WTC11 (cell line): ENCODE measurements at regions not wholly inside any gene's neighbourhood (a gene's known extent, or its start where the extent isn't known, plus 50 kb on each side); places are given as distances from the start of the nearest gene placed in this dataset.

Experiments used
- ATAC-seq: fragments of 200-7000 bp; cut with Tn5 transposase; 2 replicates; pipeline ENCODE4 v1.10.0; 2021; ENCODE audit warnings: mild to moderate bottlenecking, moderate library complexity
- CTCF ChIA-PET: fragments of 300-600 bp; sonication (Branson Sonifier 250); formaldehyde crosslinking; loops from one replicate; lab custom pipeline; 2021; ENCODE audit warnings: antibody characterized with exemption; lab: Charles Lee
- POLR2A ChIA-PET: fragments of 350-600 bp; sonication (Branson Sonifier 250); formaldehyde crosslinking; loops from one replicate; lab custom pipeline; 2021; ENCODE audit warnings: antibody characterized with exemption; lab: Charles Lee
- DNase-seq: peaks from one replicate; pipeline ENCODE4 v3.0.0; 2021; ENCODE audit warnings: low spot score
- H3K27ac Mint-ChIP-seq: 2 replicates; pipeline ENCODE4 v1.8.0; 2021; ENCODE audit warnings: mixed read lengths
- H3K27me3 Mint-ChIP-seq: 2 replicates; pipeline ENCODE4 v1.8.0; 2021; ENCODE audit warnings: low read depth, mild to moderate bottlenecking, moderate library complexity, mixed read lengths
- H3K36me3 Mint-ChIP-seq: 2 replicates; pipeline ENCODE4 v1.8.0; 2021; ENCODE audit warnings: mixed read lengths
- H3K4me1 Mint-ChIP-seq: 2 replicates; pipeline ENCODE4 v1.8.0; 2022; ENCODE audit warnings: mixed read lengths
- H3K4me3 Mint-ChIP-seq: 2 replicates; pipeline ENCODE4 v1.8.0; 2021; ENCODE audit warnings: mild to moderate bottlenecking, moderate library complexity, mixed read lengths
- H3K9me3 Mint-ChIP-seq: 2 replicates; pipeline ENCODE4 v1.8.0; 2021; ENCODE audit warnings: mixed read lengths
- FOXK1 ChIP-seq: sonication (generic); formaldehyde crosslinking; IDR thresholded peaks from 2 replicates; pipeline ENCODE4 v1.8.0; 2022; ENCODE audit warnings: mild to moderate bottlenecking, moderate library complexity, missing genetic modification reagents
- GTF2I ChIP-seq: fragments of 250-450 bp; sonication (Bioruptor Pico); conservative IDR thresholded peaks from 2 replicates; pipeline ENCODE4 v1.4.0; 2021; ENCODE audit warnings: mild to moderate bottlenecking
- IRF2 ChIP-seq: sonication (generic); formaldehyde crosslinking; IDR thresholded peaks from 2 replicates; pipeline ENCODE4 v1.8.0; 2022; ENCODE audit warnings: low read depth, missing genetic modification reagents, borderline replicate concordance
- JAZF1 ChIP-seq: fragments of 250-450 bp; sonication (Bioruptor Pico); IDR thresholded peaks from 2 replicates; pipeline ENCODE4 v1.9.0; 2021; ENCODE audit warnings: moderate library complexity, mild to moderate bottlenecking, inconsistent platforms
- JUN ChIP-seq: sonication (generic); formaldehyde crosslinking; IDR thresholded peaks from 2 replicates; pipeline ENCODE4 v1.8.0; 2023; ENCODE audit warnings: mild to moderate bottlenecking, missing genetic modification reagents
- MXD4 ChIP-seq: fragments of 250-450 bp; sonication (Bioruptor Pico); IDR thresholded peaks from 2 replicates; pipeline ENCODE4 v1.8.0; 2021; ENCODE audit warnings: mild to moderate bottlenecking, moderate library complexity, borderline replicate concordance
- MYBL2 ChIP-seq: sonication (generic); formaldehyde crosslinking; IDR thresholded peaks from 2 replicates; pipeline ENCODE4 v1.8.1; 2023; ENCODE audit warnings: mild to moderate bottlenecking, moderate library complexity, missing genetic modification reagents
- NFE2L1 ChIP-seq: sonication (generic); formaldehyde crosslinking; IDR thresholded peaks from 2 replicates; pipeline ENCODE4 v1.8.1; 2023; ENCODE audit warnings: missing genetic modification reagents
- NR3C1 ChIP-seq: sonication (generic); formaldehyde crosslinking; conservative IDR thresholded peaks from 2 replicates; pipeline ENCODE4 v1.8.1; 2023; ENCODE audit warnings: low read depth, mild to moderate bottlenecking, missing genetic modification reagents
- RELA ChIP-seq: sonication (generic); formaldehyde crosslinking; IDR thresholded peaks from 2 replicates; pipeline ENCODE4 v1.8.1; 2022; ENCODE audit warnings: missing genetic modification reagents, mild to moderate bottlenecking, borderline replicate concordance
- RORB ChIP-seq: fragments of 250-450 bp; sonication (Bioruptor Pico); IDR thresholded peaks from 2 replicates; pipeline ENCODE4 v1.9.0; 2021; ENCODE audit warnings: mild to moderate bottlenecking
- SMAD3 ChIP-seq: sonication (generic); formaldehyde crosslinking; IDR thresholded peaks from 2 replicates; pipeline ENCODE4 v1.8.0; 2022; ENCODE audit warnings: missing genetic modification reagents, mild to moderate bottlenecking, borderline replicate concordance
- SP1 ChIP-seq: sonication (generic); formaldehyde crosslinking; conservative IDR thresholded peaks from 2 replicates; pipeline ENCODE4 v1.8.1; 2022; ENCODE audit warnings: missing genetic modification reagents
- TCF7 ChIP-seq: sonication (generic); formaldehyde crosslinking; IDR thresholded peaks from 2 replicates; pipeline ENCODE4 v1.8.0; 2022; ENCODE audit warnings: mild to moderate bottlenecking, low read depth, missing genetic modification reagents, moderate library complexity
- USF1 ChIP-seq: sonication (generic); formaldehyde crosslinking; IDR thresholded peaks from 2 replicates; pipeline ENCODE4 v1.8.0; 2022; ENCODE audit warnings: mild to moderate bottlenecking, missing genetic modification reagents
- USF2 ChIP-seq: sonication (generic); formaldehyde crosslinking; IDR thresholded peaks from 2 replicates; pipeline ENCODE4 v1.8.1; 2023; ENCODE audit warnings: mild to moderate bottlenecking, missing genetic modification reagents, moderate library complexity
- TF ChIP-seq, protein P1 (sequence below): fragments of 200-600 bp; IDR thresholded peaks from 2 replicates; pipeline ENCODE4 v1.8.0; 2022; ENCODE audit warnings: antibody characterized with exemption
- TF ChIP-seq, protein P2 (sequence below): fragments of 250-450 bp; sonication (Bioruptor Pico); IDR thresholded peaks from 2 replicates; pipeline ENCODE4 v1.9.0; 2021; ENCODE audit warnings: mild to moderate bottlenecking
- TF ChIP-seq, protein P3 (sequence below): sonication (generic); formaldehyde crosslinking; conservative IDR thresholded peaks from 2 replicates; pipeline ENCODE4 v1.8.1; 2023; ENCODE audit warnings: mild to moderate bottlenecking, low read depth, missing genetic modification reagents, moderate library complexity
- TF ChIP-seq, protein P4 (sequence below): sonication (generic); formaldehyde crosslinking; IDR thresholded peaks from 2 replicates; pipeline ENCODE4 v1.8.0; 2022; ENCODE audit warnings: mild to moderate bottlenecking, missing genetic modification reagents

DNA sequence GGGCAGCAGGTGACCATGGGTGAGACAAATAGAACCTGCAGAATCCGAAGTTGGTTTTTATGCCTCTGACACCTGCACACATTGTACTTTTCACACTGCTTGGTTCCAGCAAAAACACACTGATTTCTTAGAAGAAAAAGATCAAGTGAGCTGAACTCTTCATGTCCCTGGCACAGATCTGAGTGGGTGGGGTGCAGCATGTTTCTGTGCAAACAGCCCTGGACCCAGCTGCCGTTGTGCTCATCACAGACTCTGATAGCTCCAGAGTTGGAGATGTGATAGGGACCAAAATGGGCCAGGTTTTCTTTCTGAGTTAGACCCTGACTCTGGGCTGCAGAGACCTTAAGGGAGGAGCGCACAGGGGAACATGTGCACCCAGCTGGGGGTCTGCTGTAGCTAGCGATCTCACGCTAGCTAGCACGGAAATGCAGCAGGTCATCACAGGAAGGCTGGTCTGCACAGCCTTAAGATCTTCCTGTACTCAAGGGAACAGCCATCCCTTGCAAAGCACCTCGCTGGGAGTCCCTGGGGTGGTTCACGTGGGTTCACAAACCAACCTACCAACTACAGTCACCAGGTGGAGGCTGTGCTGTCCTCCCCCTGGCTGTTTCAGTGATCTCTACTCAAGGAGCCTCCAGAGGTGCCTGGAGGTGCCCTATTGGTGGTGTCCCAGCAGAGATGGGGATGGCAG is 291.1 kb downstream of the PTPRU start:
- Mint-ChIP-seq H3K4me3 (no peak overlapping the region), H3K4me1 (peaks cover 19% of the 10 kb centered on the region), H3K9me3 (peaks cover 29% of the 10 kb centered on the region), H3K27ac (no peak overlapping the region), H3K27me3 (no peaks in the 10 kb centered on the region; the same call in 1 of the 2 replicates), H3K36me3 (peaks cover 9% of the 10 kb centered on the region)
- TF ChIP-seq, protein P1, sequence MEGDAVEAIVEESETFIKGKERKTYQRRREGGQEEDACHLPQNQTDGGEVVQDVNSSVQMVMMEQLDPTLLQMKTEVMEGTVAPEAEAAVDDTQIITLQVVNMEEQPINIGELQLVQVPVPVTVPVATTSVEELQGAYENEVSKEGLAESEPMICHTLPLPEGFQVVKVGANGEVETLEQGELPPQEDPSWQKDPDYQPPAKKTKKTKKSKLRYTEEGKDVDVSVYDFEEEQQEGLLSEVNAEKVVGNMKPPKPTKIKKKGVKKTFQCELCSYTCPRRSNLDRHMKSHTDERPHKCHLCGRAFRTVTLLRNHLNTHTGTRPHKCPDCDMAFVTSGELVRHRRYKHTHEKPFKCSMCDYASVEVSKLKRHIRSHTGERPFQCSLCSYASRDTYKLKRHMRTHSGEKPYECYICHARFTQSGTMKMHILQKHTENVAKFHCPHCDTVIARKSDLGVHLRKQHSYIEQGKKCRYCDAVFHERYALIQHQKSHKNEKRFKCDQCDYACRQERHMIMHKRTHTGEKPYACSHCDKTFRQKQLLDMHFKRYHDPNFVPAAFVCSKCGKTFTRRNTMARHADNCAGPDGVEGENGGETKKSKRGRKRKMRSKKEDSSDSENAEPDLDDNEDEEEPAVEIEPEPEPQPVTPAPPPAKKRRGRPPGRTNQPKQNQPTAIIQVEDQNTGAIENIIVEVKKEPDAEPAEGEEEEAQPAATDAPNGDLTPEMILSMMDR, result no peak
- TF ChIP-seq, protein P2, sequence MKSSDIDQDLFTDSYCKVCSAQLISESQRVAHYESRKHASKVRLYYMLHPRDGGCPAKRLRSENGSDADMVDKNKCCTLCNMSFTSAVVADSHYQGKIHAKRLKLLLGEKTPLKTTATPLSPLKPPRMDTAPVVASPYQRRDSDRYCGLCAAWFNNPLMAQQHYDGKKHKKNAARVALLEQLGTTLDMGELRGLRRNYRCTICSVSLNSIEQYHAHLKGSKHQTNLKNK, result no peak
- TF ChIP-seq TCF7 (CRISPR knock-in tag) (no peak), USF2 (no peak), JUN (no peak), GTF2I (CRISPR knock-in tag) (no peak), JAZF1 (CRISPR knock-in tag) (no peak), FOXK1 (no peak), SMAD3 (CRISPR knock-in tag) (no peak), SP1 (CRISPR knock-in tag) (no peak), IRF2 (CRISPR knock-in tag) (no peak), NR3C1 (CRISPR knock-in tag) (no peak), RELA (no peak), USF1 (CRISPR knock-in tag) (no peak), MYBL2 (no peak), NFE2L1 (no peak), MXD4 (CRISPR knock-in tag) (no peak), RORB (no peak)
- TF ChIP-seq, protein P3, sequence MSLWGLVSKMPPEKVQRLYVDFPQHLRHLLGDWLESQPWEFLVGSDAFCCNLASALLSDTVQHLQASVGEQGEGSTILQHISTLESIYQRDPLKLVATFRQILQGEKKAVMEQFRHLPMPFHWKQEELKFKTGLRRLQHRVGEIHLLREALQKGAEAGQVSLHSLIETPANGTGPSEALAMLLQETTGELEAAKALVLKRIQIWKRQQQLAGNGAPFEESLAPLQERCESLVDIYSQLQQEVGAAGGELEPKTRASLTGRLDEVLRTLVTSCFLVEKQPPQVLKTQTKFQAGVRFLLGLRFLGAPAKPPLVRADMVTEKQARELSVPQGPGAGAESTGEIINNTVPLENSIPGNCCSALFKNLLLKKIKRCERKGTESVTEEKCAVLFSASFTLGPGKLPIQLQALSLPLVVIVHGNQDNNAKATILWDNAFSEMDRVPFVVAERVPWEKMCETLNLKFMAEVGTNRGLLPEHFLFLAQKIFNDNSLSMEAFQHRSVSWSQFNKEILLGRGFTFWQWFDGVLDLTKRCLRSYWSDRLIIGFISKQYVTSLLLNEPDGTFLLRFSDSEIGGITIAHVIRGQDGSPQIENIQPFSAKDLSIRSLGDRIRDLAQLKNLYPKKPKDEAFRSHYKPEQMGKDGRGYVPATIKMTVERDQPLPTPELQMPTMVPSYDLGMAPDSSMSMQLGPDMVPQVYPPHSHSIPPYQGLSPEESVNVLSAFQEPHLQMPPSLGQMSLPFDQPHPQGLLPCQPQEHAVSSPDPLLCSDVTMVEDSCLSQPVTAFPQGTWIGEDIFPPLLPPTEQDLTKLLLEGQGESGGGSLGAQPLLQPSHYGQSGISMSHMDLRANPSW (CRISPR knock-in tag), result no peak
- TF ChIP-seq, protein P4, sequence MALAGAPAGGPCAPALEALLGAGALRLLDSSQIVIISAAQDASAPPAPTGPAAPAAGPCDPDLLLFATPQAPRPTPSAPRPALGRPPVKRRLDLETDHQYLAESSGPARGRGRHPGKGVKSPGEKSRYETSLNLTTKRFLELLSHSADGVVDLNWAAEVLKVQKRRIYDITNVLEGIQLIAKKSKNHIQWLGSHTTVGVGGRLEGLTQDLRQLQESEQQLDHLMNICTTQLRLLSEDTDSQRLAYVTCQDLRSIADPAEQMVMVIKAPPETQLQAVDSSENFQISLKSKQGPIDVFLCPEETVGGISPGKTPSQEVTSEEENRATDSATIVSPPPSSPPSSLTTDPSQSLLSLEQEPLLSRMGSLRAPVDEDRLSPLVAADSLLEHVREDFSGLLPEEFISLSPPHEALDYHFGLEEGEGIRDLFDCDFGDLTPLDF (CRISPR knock-in tag), result no peak
- ChIA-PET CTCF (no interaction called here), POLR2A (no interaction called here)
- DNase-seq, result no peak
- no peak for ATAC-seq
